Vagina (tissue), 2 donors: ENCODE measurements at regions not wholly inside any gene's neighbourhood (a gene's known extent, or its start where the extent isn't known, plus 50 kb on each side); places are given as distances from the start of the nearest gene placed in this dataset.

Source experiments
- DNase-seq, 2 donors: peaks; one replicate each; pipeline ENCODE4 v3.0.0-alpha.2; 2017; ENCODE audit errors: extremely low spot score in 2 of 2
- H3K27ac ChIP-seq: fragments of 200-600 bp; sonication (generic); one replicate; pipeline ENCODE4 v1.5.1; 2019
- H3K27me3 ChIP-seq: fragments of 200-600 bp; sonication (generic); one replicate; pipeline ENCODE4 v1.5.1; 2019
- H3K36me3 ChIP-seq, 2 donors: fragments of 200-600 bp; sonication (generic); one replicate each; pipeline ENCODE4 v1.5.1; 2017 to 2019
- H3K4me1 ChIP-seq: fragments of 200-600 bp; sonication (generic); one replicate; pipeline ENCODE4 v1.5.1; 2019
- H3K4me3 ChIP-seq, 2 donors: fragments of 200-600 bp; sonication (generic); 1 replicate in 1 of 2; 2 replicates in 1 of 2; pipeline ENCODE4 v1.5.1; 2016 to 2019
- H3K9me3 ChIP-seq: fragments of 200-600 bp; sonication (generic); one replicate; pipeline ENCODE4 v1.5.1; 2019
- CTCF ChIP-seq, 3 experiments: fragments of 450-650 bp in 2 of 3; fragments of 200-600 bp in 1 of 3; sonication (generic) in 1 of 3; IDR thresholded peaks; one replicate each; pipeline ENCODE4 v1.5.1; 2017 to 2019; ENCODE audit warnings: antibody characterized with exemption in 3 of 3, mild to moderate bottlenecking in 2 of 3, moderate library complexity in 2 of 3
- POLR2A ChIP-seq, 2 donors: fragments of 450-650 bp; IDR thresholded peaks; one replicate each; pipeline ENCODE4 v1.6.1; 2017; ENCODE audit warnings: antibody characterized with exemption in 2 of 2, mild to moderate bottlenecking in 2 of 2, moderate library complexity in 2 of 2
- POLR2AphosphoS5 ChIP-seq, 2 donors: sonication (generic); formaldehyde crosslinking; IDR thresholded peaks; one replicate each; pipeline ENCODE4 v1.9.0; 2017; ENCODE audit warnings: antibody characterized with exemption in 2 of 2, mild to moderate bottlenecking in 2 of 2, low read depth in 1 of 2; ENCODE audit not compliant: insufficient read depth in 1 of 2
- intact Hi-C: fragments of 100-400 bp; cut with DNase I; formaldehyde crosslinking; loops from one replicate; pipeline ENCODE4 v1.15.1; 2023

- Histone ChIP-seq H3K36me3 (no peaks in the 10 kb centered on the region), H3K4me3 (no peak overlapping the region), H3K27me3 (no peaks in the 10 kb centered on the region), H3K4me1 (no peaks in the 10 kb centered on the region), H3K9me3 (no peaks in the 10 kb centered on the region), H3K27ac (no peak overlapping the region)
- intact Hi-C loops = no loop called here
- DNase-seq = no peak
- no peak for TF ChIP-seq CTCF (IDR thresholded peaks at IDR 0.05)
- no peak for TF ChIP-seq POLR2AphosphoS5 (IDR thresholded peaks at IDR 0.05; ENCODE audit: insufficient read depth in 1 of 2, low read depth in 1 of 2)
- TF ChIP-seq POLR2A (IDR thresholded peaks at IDR 0.05) = no peak
Observed at GRCh38 chr2:67834482-67834881, 228.3 kb downstream of the C1D start.

GRCh38 chr2:67835266-67835665 is 227.5 kb downstream of the C1D start:
- DNase-seq = no peak
- Histone ChIP-seq H3K9me3 (no peaks in the 10 kb centered on the region), H3K27ac (no peak overlapping the region), H3K4me1 (no peaks in the 10 kb centered on the region), H3K27me3 (no peaks in the 10 kb centered on the region), H3K36me3 (no peaks in the 10 kb centered on the region), H3K4me3 (no peak overlapping the region)
- intact Hi-C loops = no loop called here
- TF ChIP-seq CTCF (IDR thresholded peaks at IDR 0.05) (no peak), POLR2AphosphoS5 (IDR thresholded peaks at IDR 0.05; ENCODE audit: insufficient read depth in 1 of 2, low read depth in 1 of 2) (no peak), POLR2A (IDR thresholded peaks at IDR 0.05) (no peak)

- TF ChIP-seq POLR2A (IDR thresholded peaks at IDR 0.05) = no peak
- no peak for TF ChIP-seq CTCF (IDR thresholded peaks at IDR 0.05)
- TF ChIP-seq POLR2AphosphoS5 (IDR thresholded peaks at IDR 0.05; ENCODE audit: insufficient read depth in 1 of 2, low read depth in 1 of 2) = no peak
- no peaks in the 10 kb centered on the region for H3K9me3 ChIP-seq
- no peaks in the 10 kb centered on the region for H3K4me1 ChIP-seq
- H3K4me3 ChIP-seq = no peak overlapping the region
- H3K36me3 ChIP-seq = no peaks in the 10 kb centered on the region
- no peak for DNase-seq
- H3K27me3 ChIP-seq = no peaks in the 10 kb centered on the region
- intact Hi-C loops = no loop called here
- no peak overlapping the region for H3K27ac ChIP-seq
Observed at GRCh38 chr2:67836866-67837265, 225.9 kb downstream of the C1D start.

GRCh38 chr2:67838205-67838604 is 224.6 kb downstream of the C1D start:
- Histone ChIP-seq H3K36me3 (no peaks in the 10 kb centered on the region), H3K4me1 (no peaks in the 10 kb centered on the region), H3K27ac (no peak overlapping the region), H3K9me3 (no peaks in the 10 kb centered on the region), H3K27me3 (no peaks in the 10 kb centered on the region), H3K4me3 (no peak overlapping the region)
- TF ChIP-seq CTCF (IDR thresholded peaks at IDR 0.05) = no peak
- DNase-seq = no peak
- intact Hi-C loops = no loop called here

- intact Hi-C loops = no loop called here
Observed at GRCh38 chr2:67839242-67839641, 223.6 kb downstream of the C1D start.

More at GRCh38 chr2:67839242-67839641, 223.6 kb downstream of the C1D start:
- Histone ChIP-seq H3K4me3 (no peak overlapping the region), H3K27me3 (no peaks in the 10 kb centered on the region), H3K36me3 (no peaks in the 10 kb centered on the region), H3K27ac (no peak overlapping the region), H3K4me1 (no peaks in the 10 kb centered on the region), H3K9me3 (no peaks in the 10 kb centered on the region)
- TF ChIP-seq POLR2A (IDR thresholded peaks at IDR 0.05) (no peak), CTCF (IDR thresholded peaks at IDR 0.05) (no peak), POLR2AphosphoS5 (IDR thresholded peaks at IDR 0.05; ENCODE audit: insufficient read depth in 1 of 2, low read depth in 1 of 2) (no peak)
- no peak for DNase-seq
